ENCODE measurements at regions not wholly inside any gene's neighbourhood (a gene's known extent, or its start where the extent isn't known, plus 50 kb on each side); places are given as distances from the start of the nearest gene placed in this dataset.

GRCh38 chr3:31232055-31233025 is 300.4 kb upstream of the STT3B start:
- no peak for DNase-seq

DNA sequence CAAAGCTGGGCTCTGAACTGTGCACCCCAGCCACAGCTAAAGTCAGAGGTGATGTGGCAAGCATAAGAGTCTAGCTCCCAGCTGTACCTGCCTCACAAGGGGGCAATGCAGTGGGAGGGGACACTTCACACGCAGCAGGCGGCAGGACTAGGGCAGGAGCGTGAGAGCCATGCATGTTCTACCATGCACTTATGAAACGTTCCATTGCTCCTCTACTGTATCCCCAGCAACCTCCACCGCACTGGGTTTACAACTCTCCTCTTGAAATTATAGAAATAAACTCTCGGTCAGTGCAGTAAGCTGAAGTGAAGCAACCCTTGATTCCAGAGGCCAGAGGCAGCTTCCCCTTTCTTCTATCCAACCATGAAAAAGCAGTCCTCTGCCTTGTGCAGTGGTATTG is 298.6 kb upstream of the STT3B start:
- no peak for DNase-seq

GRCh38 chr3:31235062-31235700 is 297.5 kb upstream of the STT3B start:
- DNase-seq, result peak; percentile 43

- no peak for DNase-seq
These were observed 294.8 kb upstream of the STT3B start for GRCh38 chr3:31237887-31238286.

DNA sequence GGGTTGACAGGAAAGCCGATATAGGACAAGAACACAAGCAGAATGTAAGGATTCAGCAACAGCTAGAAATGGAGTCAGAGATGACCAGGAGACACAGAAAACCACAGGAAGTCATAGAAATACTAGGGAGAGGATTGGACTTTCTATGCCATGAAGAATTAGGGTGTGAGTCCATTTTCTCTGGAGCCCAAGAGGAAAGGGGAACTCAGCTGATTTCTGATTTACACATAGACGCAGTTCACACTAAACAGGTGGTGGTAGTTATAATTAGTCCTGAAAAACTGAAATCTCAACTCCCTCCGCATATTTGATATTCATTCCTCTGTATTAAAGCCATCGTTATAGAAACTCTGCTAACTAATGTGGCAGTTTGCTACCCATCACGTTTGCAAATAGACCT is 292.7 kb upstream of the STT3B start:
- no peak for DNase-seq

DNA sequence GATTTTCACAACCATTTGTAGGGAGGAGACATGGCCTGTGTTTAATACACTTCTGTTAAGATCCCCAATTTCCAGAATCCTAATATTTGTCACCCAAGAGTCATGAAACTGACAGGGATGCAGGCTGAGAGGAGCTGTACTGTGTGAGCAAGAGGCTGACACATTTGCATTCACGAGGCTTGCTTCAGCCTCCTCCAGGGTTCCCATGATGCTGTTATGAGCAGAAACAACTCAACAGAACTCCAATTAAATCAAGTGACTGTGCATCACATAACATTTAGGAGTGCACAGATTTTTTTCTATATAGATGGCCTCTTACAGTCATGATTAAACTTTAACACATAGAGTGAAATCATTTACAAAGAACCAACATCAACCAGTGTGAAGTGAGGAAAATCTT is 292.3 kb upstream of the STT3B start:
- DNase-seq, result no peak

- no peak for DNase-seq
These were observed 291.9 kb upstream of the STT3B start for GRCh38 chr3:31240874-31241273.

GRCh38 chr3:31241533-31241932 is 291.2 kb upstream of the STT3B start:
- no peak for DNase-seq

DNA sequence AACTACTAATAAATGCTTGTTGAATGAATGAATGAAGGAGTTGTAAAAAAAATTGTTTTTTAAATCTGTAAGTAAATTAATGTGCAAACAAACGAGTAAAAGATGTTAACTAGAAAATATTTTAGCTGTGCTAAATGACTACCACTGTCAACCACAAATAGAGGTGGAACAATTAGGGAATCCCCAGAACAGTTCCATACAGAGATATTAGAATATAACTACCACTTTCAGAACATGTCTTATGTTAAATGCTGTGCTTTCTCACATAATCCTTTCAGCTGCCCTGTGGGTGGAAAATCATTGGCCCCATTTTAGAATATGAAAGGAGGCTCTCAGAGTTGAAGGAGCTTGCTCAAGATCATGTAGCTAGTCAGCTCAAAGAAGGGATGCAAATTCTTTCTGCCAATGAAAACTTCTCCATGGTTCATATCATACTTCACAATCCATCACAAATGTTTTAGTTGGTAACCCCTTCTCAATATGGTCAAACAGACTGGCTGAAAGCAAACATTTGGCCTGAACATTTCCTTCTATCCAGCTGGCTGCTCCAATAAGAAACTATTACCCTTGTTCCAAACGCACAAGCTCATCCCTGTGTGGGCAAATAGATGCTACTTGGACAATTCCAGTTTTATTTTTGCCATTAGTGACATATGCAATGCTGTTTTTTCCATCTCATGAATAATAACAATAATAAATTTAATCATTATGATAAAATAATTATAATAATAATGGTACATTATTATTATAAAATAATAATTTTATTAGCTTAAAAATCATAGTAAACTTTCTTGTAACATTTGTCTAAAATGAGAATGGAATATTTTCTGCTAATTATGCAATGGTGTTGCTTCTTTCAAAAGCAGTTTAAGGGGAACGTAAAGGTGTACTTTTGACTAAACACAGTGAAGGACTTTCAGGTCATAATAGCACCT is 290.4 kb upstream of the STT3B start:
- no peak for DNase-seq

GRCh38 chr3:31244929-31245817 is 287.6 kb upstream of the STT3B start:
- DNase-seq, result peak; percentile 17

DNA sequence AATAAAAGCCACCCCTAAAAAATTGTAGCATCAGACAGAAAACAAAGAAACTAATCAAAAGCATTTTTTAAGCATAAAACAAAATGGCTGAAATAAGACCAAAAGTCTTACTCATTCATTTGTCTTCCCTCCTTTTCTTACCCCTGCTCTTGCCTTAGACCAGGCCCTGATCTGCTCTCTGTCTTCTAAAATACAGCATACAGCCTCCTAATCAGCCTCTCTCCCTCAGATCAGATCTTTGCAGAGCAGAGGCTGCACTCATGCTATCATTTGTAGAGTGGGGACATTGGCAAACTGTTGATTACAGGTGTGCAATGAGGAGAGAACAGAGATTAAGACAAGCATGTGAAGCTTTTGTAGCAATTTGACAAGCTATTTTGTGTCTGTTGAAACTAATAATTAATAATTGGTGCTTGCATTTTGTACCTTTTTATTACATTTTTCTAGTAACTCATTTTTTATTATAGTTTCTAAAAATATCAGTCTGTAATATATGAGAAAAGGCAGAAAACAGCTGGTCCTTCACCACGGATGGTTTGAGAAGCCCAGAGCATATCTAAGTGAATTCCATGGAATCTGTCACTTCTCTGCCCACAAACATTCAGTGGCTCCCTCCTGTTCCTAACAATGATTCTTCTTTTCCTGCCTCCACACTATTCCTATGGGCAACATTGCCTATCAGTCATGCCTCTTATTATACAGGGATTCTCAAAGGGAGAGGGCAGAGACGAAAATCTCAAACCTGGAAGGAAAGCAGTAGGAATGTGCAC is 286.2 kb upstream of the STT3B start:
- DNase-seq, result peak; percentile 7

- DNase-seq, result no peak
These were observed 285.7 kb upstream of the STT3B start for GRCh38 chr3:31247063-31247447.

DNA sequence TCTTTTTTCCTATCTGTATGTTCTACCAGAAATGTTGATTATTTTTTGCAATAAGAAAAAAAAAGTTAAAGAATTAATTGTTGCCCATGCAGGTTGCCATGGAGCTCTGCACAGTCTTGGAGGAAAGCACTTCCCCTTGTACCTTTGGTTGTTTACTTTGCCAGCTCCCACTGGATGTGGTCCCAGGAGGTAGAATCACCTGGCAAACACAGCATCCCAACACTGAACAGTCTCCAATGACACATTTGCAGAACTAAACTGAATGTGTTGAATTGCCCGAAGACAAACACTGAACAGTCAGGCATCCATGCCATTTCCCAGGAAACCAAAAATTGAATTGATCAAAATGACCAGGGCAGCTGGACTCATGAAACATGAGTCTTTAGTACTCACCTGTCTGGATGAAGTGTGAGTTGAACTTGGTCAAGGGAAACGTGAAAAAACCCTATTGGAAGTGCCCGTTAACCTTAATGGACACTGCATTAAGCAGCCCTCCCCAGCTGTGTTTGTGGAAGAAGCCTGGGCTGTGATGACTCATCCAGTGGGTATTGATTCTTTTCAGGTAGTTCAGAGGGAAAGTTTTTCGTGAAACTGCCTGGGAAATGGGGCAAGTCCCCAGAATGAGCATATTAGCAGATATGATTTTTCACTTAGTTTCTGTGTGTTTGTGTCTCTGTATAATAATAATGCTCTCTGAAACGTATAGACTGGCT is 284.7 kb upstream of the STT3B start:
- peak; percentile 81 for DNase-seq

DNA sequence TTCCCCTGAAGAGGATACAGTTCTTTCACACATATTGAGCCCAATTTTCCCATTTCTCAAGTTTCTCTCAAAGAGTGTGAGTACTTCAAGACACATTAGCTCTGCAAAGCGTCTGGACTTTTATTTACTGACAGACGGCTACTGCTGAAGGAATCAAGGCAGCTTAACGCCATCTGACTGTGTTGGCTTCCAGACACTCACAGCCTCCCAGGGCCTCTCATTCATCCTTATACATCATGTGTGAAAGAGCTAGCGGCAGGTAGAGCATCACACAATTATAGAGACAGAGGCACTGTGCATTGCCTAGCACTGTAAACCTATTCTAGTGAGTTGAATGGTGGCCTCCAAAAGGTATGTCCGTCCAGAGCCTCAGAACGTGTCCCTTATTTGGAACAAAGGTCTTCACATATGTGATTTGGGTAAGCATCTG is 284.1 kb upstream of the STT3B start:
- peak; percentile 47 for DNase-seq

- DNase-seq, result no peak
These were observed 283.2 kb upstream of the STT3B start for GRCh38 chr3:31249545-31249944.

GRCh38 chr3:31250116-31250777 is 282.5 kb upstream of the STT3B start:
- no peak for DNase-seq

DNA sequence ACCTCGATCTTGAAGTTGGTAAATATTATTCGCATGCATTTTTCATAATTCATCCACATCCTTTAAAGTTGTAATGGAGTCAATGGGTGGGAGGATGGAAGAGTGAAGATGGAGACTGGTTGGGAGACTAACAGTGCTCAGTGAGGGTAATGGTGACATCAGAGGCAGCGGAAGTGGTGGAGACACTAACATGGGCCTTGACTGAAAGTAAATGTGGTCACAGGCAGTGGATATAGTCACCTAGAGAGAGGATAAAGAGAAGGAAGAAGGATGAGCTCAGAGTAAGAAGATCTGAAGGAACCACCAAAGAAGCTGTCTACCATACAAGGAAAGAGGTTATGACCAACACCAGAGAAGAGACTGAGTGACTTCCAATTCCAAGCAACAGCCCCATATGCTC is 281.6 kb upstream of the STT3B start:
- no peak for DNase-seq

- DNase-seq, result no peak
These were observed 280.2 kb upstream of the STT3B start for GRCh38 chr3:31252216-31253185.

- DNase-seq, result no peak
These were observed 278.9 kb upstream of the STT3B start for GRCh38 chr3:31253782-31254181.

All from NCI-H69 (cell line).